ENCODE measurements at regions not wholly inside any gene's neighbourhood (a gene's known extent, or its start where the extent isn't known, plus 50 kb on each side); places are given as distances from the start of the nearest gene placed in this dataset.

- no peak overlapping the region for H3K27ac Mint-ChIP-seq (ENCODE audit: unreplicated experiment)
- no peak overlapping the region for H3K4me3 Mint-ChIP-seq
- no peaks in the 10 kb centered on the region for H3K27me3 Mint-ChIP-seq (ENCODE audit: low read depth)
- no peak for DNase-seq (ENCODE audit: low read depth, low spot score)
- H3K36me3 Mint-ChIP-seq (ENCODE audit: low read depth), result no peaks in the 10 kb centered on the region
- no peak for TF ChIP-seq CTCF (conservative IDR thresholded peaks at IDR 0.05)
- peaks cover 63% of the 10 kb centered on the region for H3K4me1 Mint-ChIP-seq
- H3K9me3 Mint-ChIP-seq, result no peaks in the 10 kb centered on the region
Measured at GRCh38 chr2:21267232-21267835, 143.6 kb downstream of the TDRD15 start.

DNA sequence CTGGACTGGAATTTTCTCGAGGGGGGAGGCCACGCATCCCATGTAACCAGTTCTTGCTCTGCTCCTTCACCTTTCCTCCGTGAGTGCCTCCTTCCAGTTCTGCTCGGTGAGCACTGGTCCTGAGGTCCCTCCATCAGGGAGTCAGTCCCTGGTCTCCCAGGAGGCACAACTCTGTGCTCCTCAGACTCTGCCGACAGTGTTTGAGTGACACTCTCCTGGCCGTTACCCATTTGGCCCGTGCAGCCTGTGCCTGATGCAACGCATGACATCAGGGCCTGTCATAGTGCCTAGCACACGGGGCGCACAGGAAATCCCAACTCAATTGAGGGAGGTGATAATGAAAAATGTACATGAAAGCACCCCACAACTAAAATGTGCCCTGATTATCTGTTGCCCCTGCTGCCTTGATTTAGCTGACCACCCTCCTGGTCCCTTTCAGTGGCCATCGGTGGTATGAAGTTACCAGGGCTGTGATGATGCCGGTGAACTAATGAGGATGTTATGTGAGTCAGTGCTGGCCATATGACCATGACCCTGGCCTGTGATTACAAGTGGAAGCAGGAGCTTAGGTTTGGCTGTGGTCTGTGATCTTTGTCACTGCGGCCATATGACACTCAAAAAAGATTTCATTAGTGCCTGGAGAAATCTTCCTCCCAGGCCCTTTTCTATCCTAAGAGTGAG lies 144.6 kb downstream of the TDRD15 start:
- Mint-ChIP-seq H3K9me3 (no peaks in the 10 kb centered on the region), H3K27me3 (ENCODE audit: low read depth) (no peaks in the 10 kb centered on the region), H3K36me3 (ENCODE audit: low read depth) (no peaks in the 10 kb centered on the region), H3K4me1 (peaks cover 58% of the 10 kb centered on the region), H3K4me3 (no peak overlapping the region), H3K27ac (ENCODE audit: unreplicated experiment) (no peak overlapping the region)
- no peak for DNase-seq (ENCODE audit: low read depth, low spot score)
- no peak for TF ChIP-seq CTCF (conservative IDR thresholded peaks at IDR 0.05)

DNA sequence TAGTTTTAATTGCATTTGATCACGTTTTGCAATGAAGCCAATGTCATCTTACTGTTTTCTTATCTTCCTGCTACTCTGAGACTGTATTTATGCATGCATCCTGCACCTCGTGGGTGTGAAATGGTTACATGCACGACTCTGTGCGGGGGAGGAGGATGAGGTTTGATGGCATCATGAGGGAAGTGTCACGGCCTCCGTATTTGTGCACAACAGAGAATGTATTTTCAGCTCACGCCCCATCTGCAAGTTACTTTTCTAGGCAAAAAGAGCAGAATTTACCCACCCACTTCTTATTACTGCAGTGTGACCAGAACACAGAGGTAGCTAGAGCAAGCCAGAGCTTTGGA lies 145.1 kb downstream of the TDRD15 start:
- no peak overlapping the region for H3K27ac Mint-ChIP-seq (ENCODE audit: unreplicated experiment)
- TF ChIP-seq CTCF (conservative IDR thresholded peaks at IDR 0.05), result no peak

DNA sequence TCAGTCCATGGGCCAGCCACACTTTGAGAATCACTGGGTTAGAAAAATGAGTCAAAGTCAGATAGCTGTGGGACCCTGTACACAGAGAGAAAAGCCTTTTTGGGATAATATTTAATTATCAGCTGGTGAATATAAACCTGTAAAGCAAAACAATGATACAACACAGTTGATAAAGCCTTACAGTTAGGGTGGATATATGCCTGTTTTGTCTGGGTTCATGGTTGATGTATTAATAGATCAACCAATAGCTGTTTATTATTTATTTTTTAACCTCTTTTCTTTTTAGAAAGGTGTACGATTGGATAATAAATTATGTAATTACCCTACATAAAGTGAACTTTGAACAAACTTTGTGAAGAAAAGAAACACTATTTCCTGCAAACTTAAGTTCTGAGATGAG lies 145.6 kb downstream of the TDRD15 start:
- H3K36me3 Mint-ChIP-seq (ENCODE audit: low read depth), result no peaks in the 10 kb centered on the region
- TF ChIP-seq CTCF (conservative IDR thresholded peaks at IDR 0.05), result no peak
- DNase-seq (ENCODE audit: low read depth, low spot score), result no peak
- H3K27me3 Mint-ChIP-seq (ENCODE audit: low read depth), result no peaks in the 10 kb centered on the region
- H3K4me1 Mint-ChIP-seq, result peaks cover 59% of the 10 kb centered on the region
- H3K4me3 Mint-ChIP-seq, result no peak overlapping the region
- no peak overlapping the region for H3K27ac Mint-ChIP-seq (ENCODE audit: unreplicated experiment)
- no peaks in the 10 kb centered on the region for H3K9me3 Mint-ChIP-seq

More for the DNA sequence above, 145.1 kb downstream of the TDRD15 start:
- Mint-ChIP-seq H3K9me3 (no peaks in the 10 kb centered on the region), H3K27me3 (ENCODE audit: low read depth) (no peaks in the 10 kb centered on the region), H3K4me3 (no peak overlapping the region), H3K36me3 (ENCODE audit: low read depth) (no peaks in the 10 kb centered on the region), H3K4me1 (peaks cover 57% of the 10 kb centered on the region)
- DNase-seq (ENCODE audit: low read depth, low spot score), result no peak

DNA sequence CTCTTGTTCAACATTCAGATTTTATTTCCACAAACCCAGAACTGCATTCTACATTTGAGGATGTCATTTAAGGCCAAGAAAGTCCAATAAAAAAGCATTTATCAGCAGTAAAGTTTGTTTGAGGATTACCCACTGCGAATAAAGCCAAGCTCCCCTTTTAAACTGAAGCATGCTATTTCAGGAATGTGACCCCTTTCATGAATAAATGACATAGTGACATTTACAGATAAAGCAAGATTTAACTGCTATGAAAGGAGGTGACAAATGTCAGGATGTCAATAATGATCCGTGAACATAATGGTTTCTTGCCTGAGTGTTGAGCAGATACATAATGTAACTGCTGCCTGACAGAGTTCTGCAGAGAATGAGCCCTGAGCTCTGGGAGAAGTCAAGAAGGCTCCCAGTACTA lies 146.3 kb downstream of the TDRD15 start:
- Mint-ChIP-seq H3K27me3 (ENCODE audit: low read depth) (no peaks in the 10 kb centered on the region), H3K36me3 (ENCODE audit: low read depth) (no peaks in the 10 kb centered on the region), H3K4me3 (no peak overlapping the region), H3K27ac (ENCODE audit: unreplicated experiment) (peak overlapping the region; percentile 65), H3K4me1 (peaks cover 64% of the 10 kb centered on the region), H3K9me3 (no peaks in the 10 kb centered on the region)
- no peak for DNase-seq (ENCODE audit: low read depth, low spot score)
- no peak for TF ChIP-seq CTCF (conservative IDR thresholded peaks at IDR 0.05)

Measured in neural crest cell (in vitro differentiated cells).